ENCODE measurements at regions not wholly inside any gene's neighbourhood (a gene's known extent, or its start where the extent isn't known, plus 50 kb on each side); places are given as distances from the start of the nearest gene placed in this dataset.

DNA sequence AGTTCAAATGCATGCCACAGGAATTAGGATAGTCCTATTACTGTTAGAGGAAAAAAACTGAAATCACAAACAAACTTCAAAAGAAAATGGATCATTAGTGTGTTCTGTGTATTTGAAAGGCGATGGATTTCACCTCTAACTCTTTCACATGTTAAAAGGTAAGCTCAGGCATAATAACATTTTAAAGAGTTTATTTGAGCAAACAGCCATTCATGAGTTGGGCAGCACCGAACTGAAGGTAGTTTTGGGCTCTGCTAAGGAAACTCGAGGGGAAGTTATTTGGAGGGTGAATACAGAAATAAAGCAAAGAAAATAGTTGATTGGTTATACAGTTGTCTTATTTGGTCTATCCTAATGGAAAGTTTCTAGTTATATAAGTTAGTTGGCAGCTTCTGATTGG, 546.5 kb upstream of the POU3F2 start:
- TF ChIP-seq, protein P1, sequence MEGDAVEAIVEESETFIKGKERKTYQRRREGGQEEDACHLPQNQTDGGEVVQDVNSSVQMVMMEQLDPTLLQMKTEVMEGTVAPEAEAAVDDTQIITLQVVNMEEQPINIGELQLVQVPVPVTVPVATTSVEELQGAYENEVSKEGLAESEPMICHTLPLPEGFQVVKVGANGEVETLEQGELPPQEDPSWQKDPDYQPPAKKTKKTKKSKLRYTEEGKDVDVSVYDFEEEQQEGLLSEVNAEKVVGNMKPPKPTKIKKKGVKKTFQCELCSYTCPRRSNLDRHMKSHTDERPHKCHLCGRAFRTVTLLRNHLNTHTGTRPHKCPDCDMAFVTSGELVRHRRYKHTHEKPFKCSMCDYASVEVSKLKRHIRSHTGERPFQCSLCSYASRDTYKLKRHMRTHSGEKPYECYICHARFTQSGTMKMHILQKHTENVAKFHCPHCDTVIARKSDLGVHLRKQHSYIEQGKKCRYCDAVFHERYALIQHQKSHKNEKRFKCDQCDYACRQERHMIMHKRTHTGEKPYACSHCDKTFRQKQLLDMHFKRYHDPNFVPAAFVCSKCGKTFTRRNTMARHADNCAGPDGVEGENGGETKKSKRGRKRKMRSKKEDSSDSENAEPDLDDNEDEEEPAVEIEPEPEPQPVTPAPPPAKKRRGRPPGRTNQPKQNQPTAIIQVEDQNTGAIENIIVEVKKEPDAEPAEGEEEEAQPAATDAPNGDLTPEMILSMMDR (IDR thresholded peaks at IDR 0.05; ENCODE audit: control insufficient read depth, extremely low read depth, insufficient read depth), result no peak

DNA sequence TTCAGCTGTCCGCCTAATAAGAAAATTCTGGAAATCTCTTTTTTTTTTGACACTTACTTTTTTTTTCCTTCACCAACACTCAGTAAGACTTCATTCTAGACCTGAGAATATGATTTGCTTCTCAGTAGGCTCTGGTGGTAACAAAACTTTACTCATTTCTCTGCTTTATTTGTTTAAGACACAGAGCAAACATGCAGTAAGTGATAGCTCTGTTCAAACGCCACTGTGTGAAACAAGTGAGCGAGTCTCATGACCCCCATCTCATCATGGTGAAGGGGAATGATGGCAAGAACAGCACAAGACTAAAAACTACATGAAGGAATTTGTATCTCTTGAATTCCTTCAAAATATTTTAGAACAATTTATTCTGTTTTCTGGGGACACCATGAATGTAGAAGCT, 541.6 kb upstream of the POU3F2 start:
- H3K4me3 ChIP-seq (ENCODE audit: low read depth, low read length), result no peak overlapping the region
- DNase-seq (ENCODE audit: low read depth), result no peak
- TF ChIP-seq, protein P1 (IDR thresholded peaks at IDR 0.05; ENCODE audit: control insufficient read depth, extremely low read depth, insufficient read depth), result no peak

More for the DNA sequence above, 546.5 kb upstream of the POU3F2 start:
- DNase-seq (ENCODE audit: low read depth), result no peak
- H3K4me3 ChIP-seq (ENCODE audit: low read depth, low read length), result no peak overlapping the region

GRCh38 chr6:98295515-98296175, 538.7 kb upstream of the POU3F2 start:
- TF ChIP-seq, protein P1 (IDR thresholded peaks at IDR 0.05; ENCODE audit: control insufficient read depth, extremely low read depth, insufficient read depth), result no peak
- H3K4me3 ChIP-seq (ENCODE audit: low read depth, low read length), result no peak overlapping the region
- no peak for DNase-seq (ENCODE audit: low read depth)

- TF ChIP-seq, protein P1 (IDR thresholded peaks at IDR 0.05; ENCODE audit: control insufficient read depth, extremely low read depth, insufficient read depth), result no peak
- no peak overlapping the region for H3K4me3 ChIP-seq (ENCODE audit: low read depth, low read length)
- no peak for DNase-seq (ENCODE audit: low read depth)
These were observed 525.8 kb upstream of the POU3F2 start for GRCh38 chr6:98308564-98308963.

DNA sequence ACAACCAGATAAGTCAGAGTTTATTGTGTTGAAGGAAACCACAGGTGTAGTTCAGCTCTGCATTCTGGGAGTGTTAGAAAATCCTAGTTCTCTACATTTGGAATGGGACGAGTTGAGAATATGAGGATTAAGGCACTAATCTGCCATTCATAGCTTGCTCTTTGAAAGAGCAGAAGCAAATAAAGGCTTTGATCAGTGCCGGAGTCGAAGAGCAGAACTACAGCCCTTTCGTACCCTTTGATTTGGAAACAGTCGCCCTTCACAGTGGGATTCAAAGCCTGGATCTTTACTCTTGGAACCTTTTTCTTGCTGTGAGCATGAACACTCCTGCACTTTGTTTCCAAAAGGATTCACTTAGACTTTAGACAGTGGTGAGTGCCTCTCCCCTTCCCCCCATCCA, 523.9 kb upstream of the POU3F2 start:
- TF ChIP-seq, protein P1 (IDR thresholded peaks at IDR 0.05; ENCODE audit: control insufficient read depth, extremely low read depth, insufficient read depth), result no peak
- DNase-seq (ENCODE audit: low read depth), result no peak
- H3K4me3 ChIP-seq (ENCODE audit: low read depth, low read length), result no peak overlapping the region

GRCh38 chr6:98323605-98324004, 510.8 kb upstream of the POU3F2 start:
- no peak overlapping the region for H3K4me3 ChIP-seq (ENCODE audit: low read depth, low read length)
- DNase-seq (ENCODE audit: low read depth), result no peak
- TF ChIP-seq, protein P1 (IDR thresholded peaks at IDR 0.05; ENCODE audit: control insufficient read depth, extremely low read depth, insufficient read depth), result no peak

- no peak overlapping the region for H3K4me3 ChIP-seq (ENCODE audit: low read depth, low read length)
- TF ChIP-seq, protein P1 (IDR thresholded peaks at IDR 0.05; ENCODE audit: control insufficient read depth, extremely low read depth, insufficient read depth), result no peak
- DNase-seq (ENCODE audit: low read depth), result no peak
These were observed 509.9 kb upstream of the POU3F2 start for GRCh38 chr6:98324446-98324845.
